B cell (primary cell): ENCODE measurements at regions not wholly inside any gene's neighbourhood (a gene's known extent, or its start where the extent isn't known, plus 50 kb on each side); places are given as distances from the start of the nearest gene placed in this dataset.

Source experiments
- EZH2 ChIP-seq: IDR thresholded peaks from 2 replicates; pipeline ENCODE4 v1.6.1; 2012; ENCODE audit warnings: borderline replicate concordance, low read depth, mild to moderate bottlenecking, moderate library complexity, low read length; ENCODE audit not compliant: insufficient read depth, poor library complexity, severe bottlenecking
- TF ChIP-seq, protein P1 (sequence below): fragments of 200-600 bp; IDR thresholded peaks from one replicate; pipeline ENCODE4 v1.8.0; 2022; ENCODE audit warnings: antibody characterized with exemption, mild to moderate bottlenecking

DNA sequence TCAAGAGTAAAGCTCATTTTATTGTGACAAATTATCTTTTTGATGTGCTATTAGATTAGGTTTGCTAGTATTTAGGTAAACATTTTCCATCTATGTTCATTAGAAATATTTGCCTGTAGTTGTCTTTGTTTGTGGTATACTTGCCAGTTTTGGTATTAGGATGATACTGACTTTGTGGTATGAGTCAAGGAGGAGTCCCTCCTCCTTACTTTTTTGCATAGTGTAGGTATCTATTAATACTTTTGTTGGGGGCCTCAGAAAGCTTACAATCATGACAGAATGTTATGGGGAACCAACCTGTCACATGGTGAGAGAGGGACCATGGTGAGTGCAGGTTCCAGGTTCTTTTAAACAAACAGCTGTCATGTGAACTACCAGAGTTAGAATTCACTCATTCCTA lies 102.1 kb downstream of the ZWINT start:
- TF ChIP-seq, protein P1, sequence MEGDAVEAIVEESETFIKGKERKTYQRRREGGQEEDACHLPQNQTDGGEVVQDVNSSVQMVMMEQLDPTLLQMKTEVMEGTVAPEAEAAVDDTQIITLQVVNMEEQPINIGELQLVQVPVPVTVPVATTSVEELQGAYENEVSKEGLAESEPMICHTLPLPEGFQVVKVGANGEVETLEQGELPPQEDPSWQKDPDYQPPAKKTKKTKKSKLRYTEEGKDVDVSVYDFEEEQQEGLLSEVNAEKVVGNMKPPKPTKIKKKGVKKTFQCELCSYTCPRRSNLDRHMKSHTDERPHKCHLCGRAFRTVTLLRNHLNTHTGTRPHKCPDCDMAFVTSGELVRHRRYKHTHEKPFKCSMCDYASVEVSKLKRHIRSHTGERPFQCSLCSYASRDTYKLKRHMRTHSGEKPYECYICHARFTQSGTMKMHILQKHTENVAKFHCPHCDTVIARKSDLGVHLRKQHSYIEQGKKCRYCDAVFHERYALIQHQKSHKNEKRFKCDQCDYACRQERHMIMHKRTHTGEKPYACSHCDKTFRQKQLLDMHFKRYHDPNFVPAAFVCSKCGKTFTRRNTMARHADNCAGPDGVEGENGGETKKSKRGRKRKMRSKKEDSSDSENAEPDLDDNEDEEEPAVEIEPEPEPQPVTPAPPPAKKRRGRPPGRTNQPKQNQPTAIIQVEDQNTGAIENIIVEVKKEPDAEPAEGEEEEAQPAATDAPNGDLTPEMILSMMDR = no peak
- TF ChIP-seq EZH2 = no peak
